ENCODE measurements at regions not wholly inside any gene's neighbourhood (a gene's known extent, or its start where the extent isn't known, plus 50 kb on each side); places are given as distances from the start of the nearest gene placed in this dataset.

DNA sequence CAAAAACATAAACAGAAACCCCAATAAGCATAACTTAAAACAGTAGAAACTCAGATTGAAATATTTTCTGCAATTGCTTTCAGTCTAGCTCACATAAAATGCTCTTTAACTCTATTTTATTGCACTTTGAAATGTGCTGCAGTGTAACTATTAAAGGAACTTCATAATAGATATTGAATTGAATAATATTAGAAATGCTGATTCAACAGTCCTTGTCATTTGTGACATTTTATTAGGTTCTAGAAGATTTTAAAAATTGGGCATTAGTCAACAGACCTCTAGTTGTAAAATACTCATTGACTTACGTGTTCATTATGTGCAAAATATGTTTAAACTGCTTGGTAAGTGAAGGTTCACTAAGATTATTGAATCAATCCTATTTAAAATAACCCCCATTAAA, 1422.3 kb downstream of the PLA2G4A start:
- TF ChIP-seq, protein P1, sequence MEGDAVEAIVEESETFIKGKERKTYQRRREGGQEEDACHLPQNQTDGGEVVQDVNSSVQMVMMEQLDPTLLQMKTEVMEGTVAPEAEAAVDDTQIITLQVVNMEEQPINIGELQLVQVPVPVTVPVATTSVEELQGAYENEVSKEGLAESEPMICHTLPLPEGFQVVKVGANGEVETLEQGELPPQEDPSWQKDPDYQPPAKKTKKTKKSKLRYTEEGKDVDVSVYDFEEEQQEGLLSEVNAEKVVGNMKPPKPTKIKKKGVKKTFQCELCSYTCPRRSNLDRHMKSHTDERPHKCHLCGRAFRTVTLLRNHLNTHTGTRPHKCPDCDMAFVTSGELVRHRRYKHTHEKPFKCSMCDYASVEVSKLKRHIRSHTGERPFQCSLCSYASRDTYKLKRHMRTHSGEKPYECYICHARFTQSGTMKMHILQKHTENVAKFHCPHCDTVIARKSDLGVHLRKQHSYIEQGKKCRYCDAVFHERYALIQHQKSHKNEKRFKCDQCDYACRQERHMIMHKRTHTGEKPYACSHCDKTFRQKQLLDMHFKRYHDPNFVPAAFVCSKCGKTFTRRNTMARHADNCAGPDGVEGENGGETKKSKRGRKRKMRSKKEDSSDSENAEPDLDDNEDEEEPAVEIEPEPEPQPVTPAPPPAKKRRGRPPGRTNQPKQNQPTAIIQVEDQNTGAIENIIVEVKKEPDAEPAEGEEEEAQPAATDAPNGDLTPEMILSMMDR (IDR thresholded peaks at IDR 0.05; ENCODE audit: low read length) = no peak
- TF ChIP-seq EZH2 (IDR thresholded peaks at IDR 0.05; ENCODE audit: borderline replicate concordance, low read length) = no peak
